Epithelial cell of esophagus (primary cell): ENCODE measurements at regions not wholly inside any gene's neighbourhood (a gene's known extent, or its start where the extent isn't known, plus 50 kb on each side); places are given as distances from the start of the nearest gene placed in this dataset.

Experiments used
- DNase-seq: peaks from one replicate; pipeline ENCODE4 v3.0.0; 2010; ENCODE audit warnings: low read depth
- H3K4me3 ChIP-seq: 2 replicates; pipeline ENCODE4 v1.5.1; 2011; ENCODE audit warnings: mild to moderate bottlenecking, low read length, control low read depth
- CTCF ChIP-seq: IDR thresholded peaks from 2 replicates; pipeline ENCODE4 v1.5.1; 2011; ENCODE audit warnings: low read depth, mild to moderate bottlenecking, low read length, control low read depth, inconsistent platforms; ENCODE audit not compliant: insufficient read depth; ENCODE audit errors: missing control alignments

DNA sequence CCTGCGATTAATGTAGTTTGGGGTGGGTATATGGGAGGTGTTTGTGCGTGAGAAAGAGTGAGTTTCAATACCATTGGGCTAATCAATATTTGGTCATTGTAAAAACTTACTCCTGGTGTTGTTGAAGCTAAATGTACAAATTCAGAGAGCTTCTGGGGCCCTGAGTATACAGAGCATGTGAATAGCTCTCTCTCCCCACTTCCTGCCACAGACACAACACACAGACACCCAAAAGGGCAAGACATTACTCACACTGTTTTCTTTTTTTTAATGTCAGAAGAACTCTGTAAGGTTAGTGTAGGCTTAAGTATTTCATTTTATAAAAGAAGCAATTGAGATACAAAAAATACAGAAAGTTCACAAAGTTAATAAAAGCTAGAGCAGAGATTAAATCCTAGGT, 151.3 kb upstream of the KCNIP4 start:
- no peak for TF ChIP-seq CTCF
- H3K4me3 ChIP-seq: no peak overlapping the region
- DNase-seq: no peak

- TF ChIP-seq CTCF: no peak
- no peak overlapping the region for H3K4me3 ChIP-seq
- DNase-seq: no peak
Measured at GRCh38 chr4:22097596-22097995, 149.0 kb upstream of the KCNIP4 start.

DNA sequence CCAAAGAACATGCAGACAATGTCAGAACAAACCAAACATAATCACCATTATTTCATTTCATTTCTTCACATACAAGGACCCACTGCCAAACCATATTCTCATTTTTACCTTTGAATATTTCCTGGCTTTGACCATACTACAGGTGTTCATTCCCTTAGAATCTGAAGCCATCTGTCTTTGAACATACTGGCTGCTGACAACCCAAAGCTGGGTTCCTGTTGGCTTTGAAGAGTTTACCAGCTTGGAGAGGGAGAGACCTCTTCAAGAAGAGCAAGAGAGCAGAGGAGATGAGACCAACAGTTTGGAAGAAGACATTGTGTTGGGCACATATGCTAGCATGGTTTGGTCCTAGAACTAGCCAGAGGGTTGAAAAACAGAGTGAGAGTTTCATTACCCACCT, 145.6 kb upstream of the KCNIP4 start:
- no peak for DNase-seq
- no peak overlapping the region for H3K4me3 ChIP-seq
- no peak for TF ChIP-seq CTCF

GRCh38 chr4:22093126-22093525, 144.6 kb upstream of the KCNIP4 start:
- DNase-seq: no peak
- no peak overlapping the region for H3K4me3 ChIP-seq
- no peak for TF ChIP-seq CTCF

DNA sequence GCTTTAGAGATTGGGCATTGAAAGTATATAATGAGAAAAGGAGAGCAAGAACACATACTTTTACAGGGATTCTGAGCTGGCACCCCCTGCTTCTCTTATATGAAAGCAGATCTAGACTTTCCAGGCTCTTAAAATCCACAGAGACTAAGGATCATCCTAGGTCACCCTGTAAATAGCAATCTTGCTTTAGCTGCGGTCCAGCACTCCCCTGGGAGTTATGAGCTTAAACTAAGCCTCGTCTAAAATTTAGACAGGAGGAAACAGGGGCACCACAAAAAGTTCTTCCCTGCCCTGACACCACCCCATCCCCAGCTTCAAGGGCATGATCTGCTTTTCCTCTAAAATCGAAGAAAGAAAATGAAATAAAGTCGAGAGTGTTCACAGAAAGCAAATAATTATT, 143.3 kb upstream of the KCNIP4 start:
- no peak for DNase-seq
- no peak for TF ChIP-seq CTCF
- H3K4me3 ChIP-seq: no peak overlapping the region

DNA sequence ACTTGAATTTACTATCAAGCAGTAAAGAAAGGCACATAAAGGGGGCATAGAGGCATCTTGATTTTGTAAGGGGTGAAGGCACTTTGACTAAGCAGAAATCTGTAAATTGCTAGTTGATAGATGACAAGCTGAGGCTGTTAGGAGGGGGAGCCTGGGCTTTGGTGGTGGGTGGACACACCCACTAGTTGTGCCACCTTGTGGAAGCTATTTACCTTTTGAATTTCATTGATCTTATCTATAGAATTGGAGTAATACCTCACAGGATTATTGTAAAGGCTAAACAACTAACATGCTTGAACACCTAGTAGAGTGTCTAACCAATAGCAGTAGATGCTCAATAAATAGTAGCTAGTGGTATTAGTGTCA, 142.8 kb upstream of the KCNIP4 start:
- no peak for DNase-seq
- no peak for TF ChIP-seq CTCF
- no peak overlapping the region for H3K4me3 ChIP-seq

GRCh38 chr4:22090661-22091351, 142.2 kb upstream of the KCNIP4 start:
- H3K4me3 ChIP-seq: no peak overlapping the region
- TF ChIP-seq CTCF: no peak

More at GRCh38 chr4:22090661-22091351, 142.2 kb upstream of the KCNIP4 start:
- DNase-seq: no peak
